ENCODE measurements at regions not wholly inside any gene's neighbourhood (a gene's known extent, or its start where the extent isn't known, plus 50 kb on each side); places are given as distances from the start of the nearest gene placed in this dataset.
"Not testable (repeated sequence)": the region's sequence is repeated elsewhere in the genome, so short reads cannot be mapped to it uniquely, and the experiment has no call there.

DNA sequence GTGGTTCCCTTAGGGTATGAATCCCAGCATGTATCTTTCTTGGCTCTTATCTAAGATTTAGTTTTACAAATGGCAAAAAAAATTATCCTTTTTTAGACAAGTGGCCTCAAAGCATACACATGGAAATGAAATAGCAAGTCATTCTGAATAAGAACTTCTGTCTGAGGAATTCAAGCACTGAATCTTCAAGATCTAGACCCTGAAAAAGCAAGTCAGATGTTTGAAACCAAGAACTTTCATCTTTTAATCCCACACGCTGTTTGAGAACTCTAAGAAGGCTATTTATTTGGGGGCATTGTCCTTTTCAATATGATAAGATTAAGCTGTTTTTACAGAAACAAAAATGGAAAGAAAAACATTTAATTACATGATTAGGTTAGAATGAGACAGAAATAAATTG is 549.2 kb upstream of the CYLC2 start:
- DNase-seq (ENCODE audit: extremely low read depth, insufficient read length), result no peak
- H3K27me3 ChIP-seq (replicated peaks; ENCODE audit: control insufficient read depth, insufficient read depth, low read length), result no peaks in the 10 kb centered on the region
- no peak overlapping the region for H3K4me3 ChIP-seq (replicated peaks; ENCODE audit: low read depth, low read length)
- H3K36me3 ChIP-seq (ENCODE audit: control insufficient read depth, insufficient read depth, low read length), result no peaks in the 10 kb centered on the region
- TF ChIP-seq, protein P1, sequence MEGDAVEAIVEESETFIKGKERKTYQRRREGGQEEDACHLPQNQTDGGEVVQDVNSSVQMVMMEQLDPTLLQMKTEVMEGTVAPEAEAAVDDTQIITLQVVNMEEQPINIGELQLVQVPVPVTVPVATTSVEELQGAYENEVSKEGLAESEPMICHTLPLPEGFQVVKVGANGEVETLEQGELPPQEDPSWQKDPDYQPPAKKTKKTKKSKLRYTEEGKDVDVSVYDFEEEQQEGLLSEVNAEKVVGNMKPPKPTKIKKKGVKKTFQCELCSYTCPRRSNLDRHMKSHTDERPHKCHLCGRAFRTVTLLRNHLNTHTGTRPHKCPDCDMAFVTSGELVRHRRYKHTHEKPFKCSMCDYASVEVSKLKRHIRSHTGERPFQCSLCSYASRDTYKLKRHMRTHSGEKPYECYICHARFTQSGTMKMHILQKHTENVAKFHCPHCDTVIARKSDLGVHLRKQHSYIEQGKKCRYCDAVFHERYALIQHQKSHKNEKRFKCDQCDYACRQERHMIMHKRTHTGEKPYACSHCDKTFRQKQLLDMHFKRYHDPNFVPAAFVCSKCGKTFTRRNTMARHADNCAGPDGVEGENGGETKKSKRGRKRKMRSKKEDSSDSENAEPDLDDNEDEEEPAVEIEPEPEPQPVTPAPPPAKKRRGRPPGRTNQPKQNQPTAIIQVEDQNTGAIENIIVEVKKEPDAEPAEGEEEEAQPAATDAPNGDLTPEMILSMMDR (IDR thresholded peaks at IDR 0.05; ENCODE audit: insufficient read depth, low read length, poor library complexity, severe bottlenecking), result no peak

DNA sequence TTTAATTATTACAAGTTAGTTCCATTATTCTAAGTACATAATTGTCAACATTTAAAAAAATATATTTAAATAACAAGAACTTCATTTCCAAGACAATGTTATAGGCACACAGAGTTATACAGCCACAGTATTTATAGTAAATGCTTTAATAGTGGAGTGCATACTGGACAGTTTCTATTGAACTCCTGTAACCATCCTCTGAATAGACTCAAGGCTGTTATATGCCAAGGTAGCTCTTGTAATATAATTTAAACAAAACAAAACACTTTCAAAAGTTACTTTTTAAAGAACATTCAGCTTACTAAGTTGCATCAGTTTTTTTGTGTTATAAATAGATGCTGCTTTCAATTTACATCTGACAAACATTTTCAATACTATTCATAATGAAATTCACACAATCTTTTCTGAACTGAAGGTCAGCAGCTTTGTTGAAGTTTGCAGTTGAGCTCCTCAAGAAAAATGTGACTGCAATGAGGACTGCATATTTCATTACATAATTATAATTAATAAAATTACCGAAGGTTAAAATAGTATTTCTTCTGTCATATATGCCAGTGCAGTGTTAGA is 549.9 kb upstream of the CYLC2 start:
- H3K4me3 ChIP-seq (replicated peaks; ENCODE audit: low read depth, low read length), result no peak overlapping the region
- TF ChIP-seq, protein P1 (IDR thresholded peaks at IDR 0.05; ENCODE audit: insufficient read depth, low read length, poor library complexity, severe bottlenecking), result no peak
- DNase-seq (ENCODE audit: extremely low read depth, insufficient read length), result no peak
- H3K36me3 ChIP-seq (ENCODE audit: control insufficient read depth, insufficient read depth, low read length), result no peaks in the 10 kb centered on the region
- no peaks in the 10 kb centered on the region for H3K27me3 ChIP-seq (replicated peaks; ENCODE audit: control insufficient read depth, insufficient read depth, low read length)

DNA sequence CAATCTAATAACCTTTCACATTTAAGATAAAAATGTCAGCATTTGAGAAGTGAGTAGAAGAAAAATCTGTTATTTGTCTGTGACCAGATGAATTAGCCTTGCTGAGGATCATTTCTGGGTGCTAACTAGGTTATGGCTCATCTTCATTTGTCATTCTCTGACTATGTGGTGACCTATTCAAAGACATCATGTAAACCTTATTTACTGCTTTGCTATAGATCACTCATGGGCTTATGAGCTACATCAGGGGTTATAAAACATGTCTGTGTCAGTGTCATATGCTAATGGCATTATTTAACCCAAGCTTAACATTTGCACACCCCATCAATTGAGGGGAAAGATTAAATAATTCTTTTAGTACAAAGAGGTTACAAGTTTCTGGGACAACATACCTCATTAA is 555.5 kb upstream of the CYLC2 start:
- Histone ChIP-seq H3K36me3 (ENCODE audit: control insufficient read depth, insufficient read depth, low read length) (no peaks in the 10 kb centered on the region), H3K27me3 (replicated peaks; ENCODE audit: control insufficient read depth, insufficient read depth, low read length) (no peaks in the 10 kb centered on the region), H3K4me3 (replicated peaks; ENCODE audit: low read depth, low read length) (no peak overlapping the region)
- DNase-seq (ENCODE audit: extremely low read depth, insufficient read length), result no peak
- TF ChIP-seq, protein P1 (IDR thresholded peaks at IDR 0.05; ENCODE audit: insufficient read depth, low read length, poor library complexity, severe bottlenecking), result no peak

DNA sequence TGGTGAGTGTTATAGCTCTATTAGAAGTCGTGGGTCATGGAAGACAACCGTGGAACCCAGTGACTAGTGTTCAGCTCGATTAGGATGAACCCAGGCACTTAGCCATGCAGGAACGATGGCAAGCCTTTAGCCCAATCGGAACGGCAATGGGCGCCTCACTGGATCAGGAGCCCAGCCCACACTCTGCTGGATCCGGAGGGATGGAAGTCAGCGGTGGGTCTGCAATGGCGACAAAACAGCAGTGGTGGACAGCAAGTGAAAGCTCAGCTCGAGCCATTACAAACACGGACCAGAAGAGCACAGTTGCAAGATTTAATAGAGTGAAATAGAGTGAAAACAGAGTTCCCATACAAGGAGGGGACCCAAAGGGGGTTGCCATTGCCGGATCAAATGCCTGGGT is 558.5 kb upstream of the CYLC2 start:
- H3K4me3 ChIP-seq (replicated peaks; ENCODE audit: low read depth, low read length); H3K27me3 ChIP-seq (replicated peaks; ENCODE audit: control insufficient read depth, insufficient read depth, low read length); H3K36me3 ChIP-seq (ENCODE audit: control insufficient read depth, insufficient read depth, low read length); DNase-seq (ENCODE audit: extremely low read depth, insufficient read length): not testable (repeated sequence)

DNA sequence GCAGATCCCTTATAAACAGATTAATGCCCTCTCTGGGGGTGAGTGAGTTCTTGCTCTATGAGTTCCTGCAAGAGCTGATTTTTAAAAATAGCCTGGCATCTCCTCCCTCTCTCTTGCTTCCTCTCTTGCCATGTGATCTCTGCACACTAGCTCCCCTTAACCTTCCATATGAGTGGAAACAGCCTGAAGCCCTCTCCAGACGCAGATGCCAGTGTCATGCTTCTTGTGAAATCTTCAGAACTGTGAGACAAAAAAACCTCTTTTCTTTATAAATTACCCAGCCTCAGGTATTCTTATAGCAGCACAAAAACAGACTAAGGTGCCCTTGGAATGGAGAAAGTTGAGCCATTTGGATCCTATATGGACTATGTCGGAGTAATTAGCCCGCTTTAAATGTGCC is 559.7 kb upstream of the CYLC2 start:
- TF ChIP-seq, protein P1 (IDR thresholded peaks at IDR 0.05; ENCODE audit: insufficient read depth, low read length, poor library complexity, severe bottlenecking), result no peak
- Histone ChIP-seq H3K27me3 (replicated peaks; ENCODE audit: control insufficient read depth, insufficient read depth, low read length) (no peaks in the 10 kb centered on the region), H3K36me3 (ENCODE audit: control insufficient read depth, insufficient read depth, low read length) (no peaks in the 10 kb centered on the region), H3K4me3 (replicated peaks; ENCODE audit: low read depth, low read length) (no peak overlapping the region)
- DNase-seq (ENCODE audit: extremely low read depth, insufficient read length), result no peak

DNA sequence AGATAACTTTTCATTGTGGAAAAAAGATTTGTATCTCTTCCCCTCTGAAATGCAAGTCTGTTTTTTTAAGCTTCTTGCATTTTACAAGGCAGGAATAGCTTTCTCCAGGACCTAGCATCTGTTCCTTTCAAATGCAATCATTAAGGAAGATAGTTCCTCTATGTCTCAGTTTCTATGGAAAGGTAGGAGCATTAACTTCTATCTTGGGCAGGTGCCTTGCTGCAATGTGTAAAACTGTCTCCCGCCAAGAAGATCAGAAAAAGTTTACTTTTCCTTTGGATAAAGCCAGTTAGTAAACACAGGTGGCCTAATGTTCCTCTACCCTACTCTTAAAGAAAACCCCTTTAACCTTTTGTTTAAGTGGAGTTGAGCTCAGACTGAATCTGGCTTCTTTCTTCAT is 560.6 kb upstream of the CYLC2 start:
- no peak for DNase-seq (ENCODE audit: extremely low read depth, insufficient read length)
- Histone ChIP-seq H3K4me3 (replicated peaks; ENCODE audit: low read depth, low read length) (no peak overlapping the region), H3K36me3 (ENCODE audit: control insufficient read depth, insufficient read depth, low read length) (no peaks in the 10 kb centered on the region), H3K27me3 (replicated peaks; ENCODE audit: control insufficient read depth, insufficient read depth, low read length) (no peaks in the 10 kb centered on the region)
- TF ChIP-seq, protein P1 (IDR thresholded peaks at IDR 0.05; ENCODE audit: insufficient read depth, low read length, poor library complexity, severe bottlenecking), result no peak

Measured in GM06990 (cell line).